ENCODE measurements at regions not wholly inside any gene's neighbourhood (a gene's known extent, or its start where the extent isn't known, plus 50 kb on each side); places are given as distances from the start of the nearest gene placed in this dataset.

DNA sequence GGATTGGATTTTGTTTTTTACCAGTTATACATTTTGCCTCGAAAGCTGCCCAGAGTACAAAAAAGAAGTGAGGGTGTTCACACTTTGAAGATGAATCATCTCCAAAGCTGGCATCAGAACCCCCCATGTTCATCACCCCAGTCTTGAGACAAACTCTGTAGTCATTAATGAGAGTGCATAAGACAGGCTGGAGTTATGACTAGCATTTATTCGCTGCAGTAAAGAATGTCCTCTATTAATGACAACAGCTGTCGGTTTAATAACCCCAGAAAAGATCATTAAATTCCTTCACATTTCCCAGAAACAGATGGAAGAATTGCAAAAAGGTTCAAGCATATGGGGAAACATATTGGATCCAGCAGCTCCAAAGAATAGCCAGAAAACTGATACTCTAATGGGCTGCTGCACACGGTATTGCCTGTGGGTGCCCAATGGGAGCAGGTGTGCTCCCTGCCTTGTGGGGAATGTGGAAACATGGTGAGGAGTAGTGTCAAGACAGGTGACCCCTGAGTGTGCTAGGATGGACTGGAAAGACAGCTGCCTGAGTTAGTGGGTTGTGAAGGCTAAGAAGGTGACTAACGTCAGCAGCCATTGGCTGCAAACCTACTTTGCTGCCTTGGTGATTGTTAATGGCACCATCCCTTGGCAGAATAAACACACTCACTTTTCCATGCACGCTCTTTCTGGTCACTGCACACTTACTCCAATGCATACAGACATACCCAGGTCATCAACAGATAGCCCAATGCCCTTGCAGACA is 81.9 kb downstream of the AIPL1 start:
- TF ChIP-seq POLR2A (IDR thresholded peaks at IDR 0.05), result no peak
- TF ChIP-seq, protein P1, sequence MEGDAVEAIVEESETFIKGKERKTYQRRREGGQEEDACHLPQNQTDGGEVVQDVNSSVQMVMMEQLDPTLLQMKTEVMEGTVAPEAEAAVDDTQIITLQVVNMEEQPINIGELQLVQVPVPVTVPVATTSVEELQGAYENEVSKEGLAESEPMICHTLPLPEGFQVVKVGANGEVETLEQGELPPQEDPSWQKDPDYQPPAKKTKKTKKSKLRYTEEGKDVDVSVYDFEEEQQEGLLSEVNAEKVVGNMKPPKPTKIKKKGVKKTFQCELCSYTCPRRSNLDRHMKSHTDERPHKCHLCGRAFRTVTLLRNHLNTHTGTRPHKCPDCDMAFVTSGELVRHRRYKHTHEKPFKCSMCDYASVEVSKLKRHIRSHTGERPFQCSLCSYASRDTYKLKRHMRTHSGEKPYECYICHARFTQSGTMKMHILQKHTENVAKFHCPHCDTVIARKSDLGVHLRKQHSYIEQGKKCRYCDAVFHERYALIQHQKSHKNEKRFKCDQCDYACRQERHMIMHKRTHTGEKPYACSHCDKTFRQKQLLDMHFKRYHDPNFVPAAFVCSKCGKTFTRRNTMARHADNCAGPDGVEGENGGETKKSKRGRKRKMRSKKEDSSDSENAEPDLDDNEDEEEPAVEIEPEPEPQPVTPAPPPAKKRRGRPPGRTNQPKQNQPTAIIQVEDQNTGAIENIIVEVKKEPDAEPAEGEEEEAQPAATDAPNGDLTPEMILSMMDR (IDR thresholded peaks at IDR 0.05), result no peak

Measured in testis (tissue), 2 donors.